T-cell (primary cell): ENCODE measurements at regions not wholly inside any gene's neighbourhood (a gene's known extent, or its start where the extent isn't known, plus 50 kb on each side); places are given as distances from the start of the nearest gene placed in this dataset.
"Not testable (repeated sequence)": the region's sequence is repeated elsewhere in the genome, so short reads cannot be mapped to it uniquely, and the experiment has no call there.

ENCODE experiments used
- ATAC-seq, 4 experiments: fragments of 200-7000 bp in 3 of 4; fragments of 150-1000 bp in 1 of 4; cut with Tn5 transposase; replicated peaks in 1 of 4; 1 replicate in 3 of 4; 2 replicates in 1 of 4; pipeline ENCODE4 v1.10.0; 2021; ENCODE audit warnings: moderate library complexity in 3 of 4, mild to moderate bottlenecking in 2 of 4, moderate number of reproducible peaks in 1 of 4
- CTCF ChIA-PET, 2 donors: fragments of 300-600 bp; sonication (Branson Sonifier 250); formaldehyde crosslinking; loops; one replicate each; lab custom pipeline; 2022; ENCODE audit warnings: antibody characterized with exemption in 2 of 2; lab: Charles Lee
- POLR2A ChIA-PET, 2 donors: fragments of 300-600 bp; sonication (Branson Sonifier 250); formaldehyde crosslinking; loops; one replicate each; lab custom pipeline; 2022; ENCODE audit warnings: antibody characterized with exemption in 2 of 2; lab: Charles Lee
- DNase-seq, 35 experiments: peaks; one replicate each; pipeline versions ENCODE4 v3.0.0 to v3.0.0-alpha.2; 2013 to 2023
- H3K27ac ChIP-seq: one replicate; pipeline ENCODE4 v1.5.1; 2013; ENCODE audit warnings: low read length
- H3K27me3 ChIP-seq, 2 experiments: replicated peaks in 1 of 2; 1 replicate in 1 of 2; 2 replicates in 1 of 2; pipeline versions ENCODE4 v1.6.1 to v1.7.0; 2013; ENCODE audit warnings: low read length in 1 of 2, mixed read lengths in 1 of 2; ENCODE audit not compliant: control insufficient read depth in 2 of 2, insufficient read depth in 2 of 2; ENCODE audit errors: extremely low read depth in 1 of 2
- H3K36me3 ChIP-seq, 2 donors: 1 replicate in 1 of 2; 2 replicates in 1 of 2; pipeline versions ENCODE4 v1.6.1 to v1.7.0; 2013; ENCODE audit warnings: low read length in 1 of 2; ENCODE audit not compliant: control insufficient read depth in 2 of 2, insufficient read depth in 1 of 2; ENCODE audit errors: extremely low read depth in 1 of 2
- H3K4me1 ChIP-seq, 2 experiments: 1 replicate in 1 of 2; 2 replicates in 1 of 2; pipeline versions ENCODE4 v1.6.1 to v1.7.0; 2013; ENCODE audit warnings: low read length in 2 of 2, mixed read lengths in 1 of 2; ENCODE audit not compliant: insufficient read depth in 2 of 2, control insufficient read depth in 1 of 2; ENCODE audit errors: extremely low read depth in 1 of 2
- H3K4me3 ChIP-seq, 2 donors: 1 replicate in 1 of 2; 2 replicates in 1 of 2; pipeline versions ENCODE4 v1.5.1 to v1.7.0; 2013; ENCODE audit warnings: mild to moderate bottlenecking in 2 of 2, low read length in 1 of 2, moderate library complexity in 1 of 2; ENCODE audit not compliant: control insufficient read depth in 1 of 2; ENCODE audit errors: extremely low read depth in 1 of 2
- H3K9me3 ChIP-seq: 2 replicates; pipeline ENCODE4 v1.7.0; 2013
- H3K27ac Mint-ChIP-seq, 2 donors: one replicate each; pipeline ENCODE4 v1.8.0; 2020 to 2021; ENCODE audit warnings: mild to moderate bottlenecking in 2 of 2, mixed read lengths in 2 of 2
- H3K27me3 Mint-ChIP-seq, 2 donors: one replicate each; pipeline ENCODE4 v1.8.0; 2021 to 2022; ENCODE audit warnings: mixed read lengths in 2 of 2
- H3K36me3 Mint-ChIP-seq: one replicate; pipeline ENCODE4 v1.8.0; 2021; ENCODE audit warnings: mixed read lengths
- H3K4me1 Mint-ChIP-seq, 3 donors: one replicate each; pipeline ENCODE4 v1.8.0; 2020 to 2022; ENCODE audit warnings: mixed read lengths in 3 of 3, mild to moderate bottlenecking in 1 of 3
- H3K4me3 Mint-ChIP-seq, 3 donors: one replicate each; pipeline ENCODE4 v1.8.0; 2020 to 2022; ENCODE audit warnings: mild to moderate bottlenecking in 3 of 3, mixed read lengths in 3 of 3, moderate library complexity in 3 of 3
- H3K9me3 Mint-ChIP-seq, 3 donors: one replicate each; pipeline ENCODE4 v1.8.0; 2020 to 2022; ENCODE audit warnings: mixed read lengths in 3 of 3
- whole genome bisulfite sequencing: methylation state at CpG from one replicate; pipeline ENCODE4 v1.1.5; 2013; ENCODE audit warnings: missing lambda C conversion rate; ENCODE audit not compliant: insufficient coverage; 5-methylcytosine and 5-hydroxymethylcytosine counted together

DNA sequence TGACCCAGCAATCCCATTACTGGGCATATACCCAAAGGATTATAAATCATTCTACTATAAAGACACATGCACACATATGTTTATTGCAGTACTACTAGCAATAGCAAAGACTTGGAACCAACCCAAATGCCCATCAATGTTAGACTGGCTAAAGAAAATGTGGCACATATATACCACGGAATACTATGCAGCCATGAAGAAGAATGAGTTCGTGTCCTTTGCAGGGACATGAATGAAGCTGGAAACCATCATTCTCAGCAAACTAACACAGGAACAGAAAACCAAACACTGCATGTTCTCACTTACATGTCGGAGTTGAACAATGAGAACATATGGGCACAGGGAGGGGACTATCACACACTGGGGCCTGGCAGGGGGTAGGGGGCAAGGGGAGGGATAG is 183.0 kb downstream of the HACE1 start:
- H3K27ac ChIP-seq, DNase-seq, ATAC-seq, H3K36me3 ChIP-seq, H3K27me3 Mint-ChIP-seq, H3K4me1 ChIP-seq, H3K4me1 Mint-ChIP-seq, POLR2A ChIA-PET, H3K9me3 ChIP-seq, H3K27ac Mint-ChIP-seq, H3K36me3 Mint-ChIP-seq, CTCF ChIA-PET, H3K4me3 Mint-ChIP-seq, H3K27me3 ChIP-seq, H3K4me3 ChIP-seq: not testable (repeated sequence)
- H3K9me3 Mint-ChIP-seq, result peaks cover 7 to 22% (median 17%) of the 10 kb centered on the region in 3 donors
- no CpG with 5 or more reads among the region's 3 CpGs for WGBS

DNA sequence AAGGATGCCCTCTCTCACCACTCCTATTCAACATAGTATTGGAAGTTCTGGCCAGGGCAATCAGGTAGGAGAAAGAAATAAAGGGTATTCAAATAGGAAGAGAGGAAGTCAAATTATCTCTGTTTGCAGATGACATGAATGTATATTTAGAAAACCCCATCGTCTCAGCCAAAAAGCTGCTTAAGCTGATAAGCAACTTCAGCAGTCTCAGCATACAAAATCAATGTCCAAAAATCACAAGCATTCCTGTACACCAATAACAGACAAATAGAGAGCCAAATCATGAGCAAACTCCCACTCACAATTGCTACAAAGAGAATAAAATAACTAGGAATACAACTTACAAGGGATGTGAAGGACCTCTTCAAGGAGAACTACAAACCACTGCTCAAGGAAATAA is 184.6 kb downstream of the HACE1 start:
- H3K27me3 ChIP-seq, H3K4me3 ChIP-seq, H3K36me3 Mint-ChIP-seq, H3K4me1 Mint-ChIP-seq, H3K4me3 Mint-ChIP-seq, CTCF ChIA-PET, H3K27me3 Mint-ChIP-seq, H3K36me3 ChIP-seq, H3K4me1 ChIP-seq, H3K9me3 ChIP-seq, POLR2A ChIA-PET, H3K27ac ChIP-seq, H3K27ac Mint-ChIP-seq, DNase-seq, ATAC-seq: not testable (repeated sequence)
- peaks cover 7 to 22% (median 17%) of the 10 kb centered on the region in 3 donors for H3K9me3 Mint-ChIP-seq
- WGBS, result no CpG with 5 or more reads among the region's 1 CpG

DNA sequence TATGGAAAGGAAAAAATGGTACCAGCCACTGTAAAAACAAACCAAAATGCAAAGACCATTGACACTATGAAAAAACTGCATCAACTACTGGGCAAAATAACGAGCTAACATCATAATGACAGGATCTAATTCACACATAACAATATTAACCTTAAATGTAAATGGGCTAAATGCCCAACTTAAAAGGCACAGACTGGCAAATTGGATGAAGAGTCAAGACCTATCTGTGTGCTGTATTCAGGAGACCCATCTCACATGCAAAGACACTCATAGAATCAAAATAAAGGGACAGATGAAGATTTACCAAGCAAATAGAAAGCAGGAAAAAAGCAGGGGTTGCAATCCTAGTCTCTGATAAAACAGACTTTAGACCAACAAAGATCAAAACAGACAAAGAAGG is 186.6 kb downstream of the HACE1 start:
- H3K4me1 Mint-ChIP-seq, H3K36me3 ChIP-seq, ATAC-seq, H3K27ac ChIP-seq, H3K4me3 Mint-ChIP-seq, H3K27me3 Mint-ChIP-seq, H3K27ac Mint-ChIP-seq, H3K4me1 ChIP-seq, CTCF ChIA-PET, H3K4me3 ChIP-seq, H3K27me3 ChIP-seq, DNase-seq, POLR2A ChIA-PET, H3K36me3 Mint-ChIP-seq, H3K9me3 ChIP-seq: not testable (repeated sequence)
- peaks cover 7 to 22% (median 17%) of the 10 kb centered on the region in 3 donors for H3K9me3 Mint-ChIP-seq
- 60% methylated on average over 1 of the region's 1 CpG for WGBS

DNA sequence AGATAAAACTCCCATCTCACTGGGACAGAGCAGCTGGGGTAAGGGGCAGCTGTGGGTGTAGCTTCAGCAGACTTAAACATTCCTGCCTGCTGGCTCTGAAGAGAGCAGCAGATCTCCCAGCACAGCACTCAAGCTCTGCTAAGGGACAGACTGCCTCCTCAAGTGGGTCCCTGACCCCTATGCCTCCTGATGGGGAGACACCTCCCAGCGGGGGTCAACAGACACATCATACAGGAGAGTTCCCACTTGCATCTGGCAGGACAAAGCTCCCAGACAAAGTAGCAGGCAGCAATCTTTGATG is 188.2 kb downstream of the HACE1 start:
- H3K36me3 ChIP-seq, H3K36me3 Mint-ChIP-seq, H3K4me1 Mint-ChIP-seq, H3K9me3 ChIP-seq, DNase-seq, H3K27me3 ChIP-seq, H3K4me3 ChIP-seq, H3K4me1 ChIP-seq, H3K27me3 Mint-ChIP-seq, H3K4me3 Mint-ChIP-seq, H3K27ac ChIP-seq, ATAC-seq, POLR2A ChIA-PET: not testable (repeated sequence)
- peaks cover 7 to 22% (median 17%) of the 10 kb centered on the region in 3 donors for H3K9me3 Mint-ChIP-seq
- CTCF ChIA-PET, result interaction anchor here in 1 of 2 donors (0.5 to 0.6 kb wide), 2 partner anchors 102 to 124 kb away, joined by 3 read pairs; no protein-coding TSS in a partner anchor
- 67% methylated on average over 1 of the region's 1 CpG for WGBS
- peak overlapping the region in 1 of 2 donors; percentile 72 for H3K27ac Mint-ChIP-seq

DNA sequence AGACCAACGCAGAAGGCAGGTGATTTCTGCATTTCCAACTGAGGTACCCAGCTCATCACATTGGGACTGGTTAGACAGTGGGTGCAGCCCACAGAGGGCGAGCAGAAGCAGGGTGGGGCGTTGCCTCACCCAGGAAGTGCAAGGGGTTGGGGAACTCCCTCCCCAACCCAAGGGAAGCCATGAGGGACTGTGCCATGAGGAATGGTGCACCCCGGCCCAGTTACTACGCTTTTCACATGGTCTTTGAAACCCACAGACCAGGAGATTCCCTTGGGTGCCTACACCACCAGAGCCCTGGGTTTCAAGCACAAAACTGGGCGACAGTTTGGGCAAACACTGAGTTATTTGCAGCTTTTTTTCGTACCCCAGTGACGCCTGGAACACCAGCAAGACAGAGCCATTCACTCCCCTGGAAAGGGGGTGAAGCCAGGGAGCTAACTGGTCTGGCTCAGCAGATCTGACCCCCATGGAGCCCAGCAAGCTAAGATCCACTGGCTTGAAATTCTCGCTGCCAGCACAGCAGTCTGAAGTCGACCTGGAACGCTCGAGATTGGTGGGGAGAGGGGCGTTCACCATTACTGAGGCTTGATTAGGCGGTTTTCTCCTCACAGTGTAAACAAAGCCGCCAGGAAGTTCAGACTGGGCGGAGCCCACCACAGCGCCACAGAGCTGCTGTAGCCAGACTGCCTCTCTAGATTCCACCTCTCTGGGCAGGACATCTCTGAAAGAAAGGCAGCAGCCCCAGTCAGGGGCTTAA is 188.7 kb downstream of the HACE1 start:
- H3K36me3 ChIP-seq, H3K4me3 ChIP-seq, H3K4me1 Mint-ChIP-seq, H3K4me1 ChIP-seq, H3K27me3 ChIP-seq, H3K36me3 Mint-ChIP-seq, H3K9me3 ChIP-seq, POLR2A ChIA-PET, H3K27me3 Mint-ChIP-seq, H3K4me3 Mint-ChIP-seq: not testable (repeated sequence)
- WGBS, result 76% methylated on average over 15 of the region's 17 CpGs
- Mint-ChIP-seq H3K27ac (peak overlapping the region in 1 of 2 donors; percentile 72), H3K9me3 (peaks cover 7 to 23% (median 18%) of the 10 kb centered on the region in 3 donors)
- DNase-seq (peak in 8 of 35 experiments; percentile 1 to 36 (median 12)), ATAC-seq (peak in 3 of 4 experiments; percentile 35 to 69 (median 45))
- peak overlapping the region; percentile 53 for H3K27ac ChIP-seq
- CTCF ChIA-PET, result interaction anchor here in 1 of 2 donors (0.6 to 0.8 kb wide), 2 partner anchors 16 to 124 kb away, joined by 3 read pairs; no protein-coding TSS in a partner anchor

DNA sequence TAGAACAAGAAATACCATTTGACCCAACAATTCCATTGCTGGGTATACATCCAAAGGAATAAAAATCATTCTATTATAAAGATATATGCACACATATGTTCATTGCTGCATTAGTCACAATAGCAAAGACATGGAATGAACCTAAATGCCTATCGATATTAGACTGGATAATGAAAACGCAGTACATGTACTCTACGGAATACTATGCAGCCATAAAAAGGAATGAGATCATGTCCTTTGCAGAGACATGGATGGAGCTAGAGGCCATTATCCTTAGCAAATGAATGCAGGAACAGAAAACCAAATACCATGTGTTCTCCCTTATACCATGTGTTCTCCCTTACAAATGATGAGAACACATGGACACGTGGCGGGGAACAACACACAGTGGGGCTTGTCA is 190.2 kb downstream of the HACE1 start:
- Mint-ChIP-seq H3K27ac (no peak overlapping the region), H3K36me3 (peaks cover 9% of the 10 kb centered on the region), H3K9me3 (peaks cover 7 to 27% (median 16%) of the 10 kb centered on the region in 3 donors), H3K27me3 (peaks cover 0 to 5% of the 10 kb centered on the region in 2 donors), H3K4me3 (no peak overlapping the region), H3K4me1 (no peaks in the 10 kb centered on the region)
- DNase-seq (no peak), ATAC-seq (no peak)
- H3K27me3 ChIP-seq, result no peaks in the 10 kb centered on the region
- no peaks in the 10 kb centered on the region for H3K9me3 ChIP-seq
- no CpG with 5 or more reads among the region's 5 CpGs for WGBS
- H3K36me3 ChIP-seq, result no peaks in the 10 kb centered on the region
- H3K4me1 ChIP-seq, result no peaks in the 10 kb centered on the region
- H3K27ac ChIP-seq, result no peak overlapping the region
- ChIA-PET POLR2A (interaction anchor here in 1 of 2 donors (0.6 kb wide), 1 partner anchor 462 kb away, joined by 4 read pairs; no protein-coding TSS in a partner anchor), CTCF (no interaction called here)
- H3K4me3 ChIP-seq, result no peak overlapping the region
